Liver (tissue), 8 donors: ENCODE measurements at regions not wholly inside any gene's neighbourhood (a gene's known extent, or its start where the extent isn't known, plus 50 kb on each side); places are given as distances from the start of the nearest gene placed in this dataset.

Experiments used
- DNase-seq: peaks from one replicate; pipeline ENCODE4 v3.0.0-alpha.2; 2017; ENCODE audit warnings: low spot score
- H3K27ac ChIP-seq, 2 donors: one replicate each; pipeline ENCODE4 v1.7.0; 2013; ENCODE audit warnings: inconsistent platforms in 2 of 2, low read length in 2 of 2, control low read depth in 1 of 2, low read depth in 1 of 2, mild to moderate bottlenecking in 1 of 2
- H3K27me3 ChIP-seq, 4 donors: one replicate each; pipeline versions ENCODE4 v1.6.1 to v1.7.0; 2013; ENCODE audit warnings: low read length in 3 of 4, inconsistent platforms in 1 of 4, mild to moderate bottlenecking in 1 of 4, moderate library complexity in 1 of 4; ENCODE audit not compliant: control insufficient read depth in 4 of 4, insufficient read depth in 4 of 4
- H3K36me3 ChIP-seq, 4 donors: one replicate each; pipeline versions ENCODE4 v1.6.1 to v1.7.0; 2013; ENCODE audit warnings: low read length in 3 of 4, mild to moderate bottlenecking in 3 of 4, low read depth in 1 of 4, moderate library complexity in 1 of 4; ENCODE audit not compliant: control insufficient read depth in 4 of 4, insufficient read depth in 3 of 4
- H3K4me1 ChIP-seq, 4 donors: one replicate each; pipeline versions ENCODE4 v1.6.1 to v1.7.0; 2013; ENCODE audit warnings: low read length in 3 of 4, mild to moderate bottlenecking in 3 of 4, moderate library complexity in 1 of 4; ENCODE audit not compliant: control insufficient read depth in 4 of 4, insufficient read depth in 4 of 4
- H3K4me3 ChIP-seq, 3 donors: one replicate each; pipeline versions ENCODE4 v1.6.1 to v1.7.0; 2013; ENCODE audit warnings: low read length in 3 of 3, control low read depth in 1 of 3, low read depth in 1 of 3, mild to moderate bottlenecking in 1 of 3
- H3K9ac ChIP-seq, 2 donors: one replicate each; pipeline ENCODE4 v1.7.0; 2013; ENCODE audit warnings: low read length in 2 of 2, mild to moderate bottlenecking in 2 of 2, moderate library complexity in 2 of 2, control low read depth in 1 of 2, low read depth in 1 of 2
- H3K9me3 ChIP-seq, 4 donors: one replicate each; pipeline versions ENCODE4 v1.6.1 to v1.7.0; 2013; ENCODE audit warnings: low read length in 3 of 4; ENCODE audit not compliant: control insufficient read depth in 4 of 4
- CTCF ChIP-seq: fragments of 150-350 bp; IDR thresholded peaks from 2 replicates; pipeline ENCODE4 v1.5.1; 2017; ENCODE audit warnings: improper control_type of control experiment, low read depth, low read length; ENCODE audit not compliant: missing input control
- EGR1 ChIP-seq, 2 donors: IDR thresholded peaks; 2 replicates each; pipeline ENCODE4 v1.6.1; 2016 to 2018; ENCODE audit warnings: antibody characterized with exemption in 2 of 2, low read depth in 2 of 2
- FOXA1 ChIP-seq: IDR thresholded peaks from 2 replicates; pipeline ENCODE4 v1.6.1; 2016; ENCODE audit warnings: antibody characterized with exemption
- FOXA2 ChIP-seq: IDR thresholded peaks from 2 replicates; pipeline ENCODE4 v1.6.1; 2016; ENCODE audit warnings: antibody characterized with exemption
- GABPA ChIP-seq, 2 donors: IDR thresholded peaks in 1 of 2; conservative IDR thresholded peaks in 1 of 2; 2 replicates each; pipeline ENCODE4 v1.6.1; 2016; ENCODE audit warnings: antibody characterized with exemption in 2 of 2, mild to moderate bottlenecking in 1 of 2, moderate library complexity in 1 of 2
- HNF4G ChIP-seq: IDR thresholded peaks from 2 replicates; pipeline ENCODE4 v1.6.1; 2016; ENCODE audit warnings: antibody characterized with exemption
- JUND ChIP-seq, 2 donors: IDR thresholded peaks; 2 replicates each; pipeline ENCODE4 v1.6.1; 2016; ENCODE audit warnings: antibody characterized with exemption in 2 of 2
- MAX ChIP-seq: IDR thresholded peaks from 2 replicates; pipeline ENCODE4 v1.6.1; 2016; ENCODE audit warnings: antibody characterized with exemption
- NR2F2 ChIP-seq: IDR thresholded peaks from 2 replicates; pipeline ENCODE4 v1.6.1; 2016; ENCODE audit warnings: antibody characterized with exemption
- RAD21 ChIP-seq, 2 donors: IDR thresholded peaks; 2 replicates each; pipeline ENCODE4 v1.6.1; 2016; ENCODE audit warnings: antibody characterized with exemption in 2 of 2, mild to moderate bottlenecking in 2 of 2
- REST ChIP-seq: IDR thresholded peaks from 2 replicates; pipeline ENCODE4 v1.6.1; 2016; ENCODE audit warnings: antibody characterized with exemption, mild to moderate bottlenecking
- RXRA ChIP-seq, 2 donors: IDR thresholded peaks; 2 replicates each; pipeline ENCODE4 v1.6.1; 2017 to 2018; ENCODE audit warnings: antibody characterized with exemption in 2 of 2, mild to moderate bottlenecking in 1 of 2
- TAF1 ChIP-seq: conservative IDR thresholded peaks from 2 replicates; pipeline ENCODE4 v1.6.1; 2016; ENCODE audit warnings: antibody characterized with exemption, mild to moderate bottlenecking
- YY1 ChIP-seq: IDR thresholded peaks from 2 replicates; pipeline ENCODE4 v1.6.1; 2016; ENCODE audit warnings: antibody characterized with exemption, mild to moderate bottlenecking
- ZBTB33 ChIP-seq: IDR thresholded peaks from 2 replicates; pipeline ENCODE4 v1.6.1; 2016; ENCODE audit warnings: antibody characterized with exemption
- WGBS: extraction: QIAGEN DNeasy Blood & Tissue Kit; methylation state at CpG from one replicate; pipeline ENCODE4 v1.1.7; 2013; 5-methylcytosine and 5-hydroxymethylcytosine counted together
- TF ChIP-seq, protein P1 (sequence below): IDR thresholded peaks from 2 replicates; pipeline ENCODE4 v1.6.1; 2016; ENCODE audit warnings: antibody characterized with exemption
- donor health status: healthy.
- donor health status: healthy.
- donor health status: healthy.
- donor health status: healthy.
- donor health status: healthy.

DNA sequence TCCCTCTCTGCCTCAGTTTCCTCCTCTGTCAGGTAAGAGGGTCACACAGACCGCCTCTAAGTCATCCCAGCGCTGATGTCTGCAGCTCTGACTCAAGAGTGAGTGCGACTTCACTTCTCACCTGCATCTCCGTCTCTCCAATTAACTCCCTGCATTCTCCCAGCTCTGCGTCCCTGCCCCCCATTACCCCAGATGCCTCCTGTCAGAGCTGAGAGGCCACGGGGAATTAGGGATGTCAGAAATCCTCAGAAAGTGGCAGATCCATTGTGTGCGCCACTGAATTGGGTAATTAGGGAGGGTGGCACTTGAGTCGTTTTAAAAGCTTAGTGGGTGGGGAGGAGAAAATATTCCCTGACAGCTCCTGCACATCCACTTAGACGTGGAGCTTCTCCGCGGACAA, 885.4 kb upstream of the EEF2KMT start:
- Histone ChIP-seq H3K27ac (no peak overlapping the region), H3K4me3 (no peak overlapping the region), H3K9ac (no peak overlapping the region), H3K9me3 (no peaks in the 10 kb centered on the region), H3K36me3 (no peaks in the 10 kb centered on the region), H3K4me1 (no peaks in the 10 kb centered on the region), H3K27me3 (peaks cover 0 to 6% (median 0%) of the 10 kb centered on the region in 4 donors)
- DNase-seq = no peak
- TF ChIP-seq FOXA1 (no peak), ZBTB33 (no peak), EGR1 (IDR thresholded peaks at IDR 0.05; ENCODE audit: low read depth in 2 of 2) (no peak), HNF4G (no peak), RXRA (IDR thresholded peaks at IDR 0.05) (no peak), RAD21 (IDR thresholded peaks at IDR 0.05) (no peak), REST (no peak), YY1 (no peak), GABPA (IDR thresholded peaks at IDR 0.05 in 1 of 2, conservative IDR thresholded peaks at IDR 0.05 in 1 of 2) (no peak), MAX (no peak), TAF1 (no peak)
- TF ChIP-seq, protein P1, sequence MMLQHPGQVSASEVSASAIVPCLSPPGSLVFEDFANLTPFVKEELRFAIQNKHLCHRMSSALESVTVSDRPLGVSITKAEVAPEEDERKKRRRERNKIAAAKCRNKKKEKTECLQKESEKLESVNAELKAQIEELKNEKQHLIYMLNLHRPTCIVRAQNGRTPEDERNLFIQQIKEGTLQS = no peak
- 35% methylated on average over 11 of the region's 11 CpGs for WGBS

DNA sequence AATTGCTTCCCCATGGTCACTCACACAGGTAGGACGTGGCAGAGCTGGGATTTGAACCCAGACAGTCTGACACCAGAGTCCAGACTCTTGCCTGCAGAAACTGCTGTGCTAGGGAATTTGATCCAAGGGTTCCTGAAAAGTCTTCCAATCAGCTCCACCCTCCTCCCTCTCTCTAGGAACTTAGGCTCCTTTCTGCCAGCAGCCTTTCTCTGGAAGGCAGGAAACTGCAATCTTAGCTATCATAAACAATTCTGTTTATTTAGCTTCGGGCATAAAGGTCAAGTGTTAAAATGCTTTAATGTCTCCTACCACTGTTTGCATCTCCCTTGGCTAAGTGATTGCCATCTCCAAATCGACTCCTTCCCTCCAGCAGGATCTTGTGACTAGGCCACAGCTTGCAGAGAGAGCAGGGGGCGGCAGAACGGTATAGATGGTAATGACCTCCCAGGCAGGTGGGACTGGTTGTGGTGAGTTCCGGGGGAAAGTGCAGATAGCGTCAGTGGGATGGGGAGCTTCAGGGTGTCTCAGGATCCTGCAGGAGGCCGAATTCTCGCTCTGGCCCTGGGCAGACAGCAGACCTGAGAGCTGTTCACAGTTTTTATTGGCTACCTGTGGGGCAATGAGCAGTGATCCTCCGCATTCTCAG, 882.4 kb upstream of the EEF2KMT start:
- Histone ChIP-seq H3K27me3 (peaks cover 0 to 6% (median 0%) of the 10 kb centered on the region in 4 donors), H3K4me1 (no peaks in the 10 kb centered on the region), H3K36me3 (no peaks in the 10 kb centered on the region), H3K27ac (no peak overlapping the region), H3K9me3 (no peaks in the 10 kb centered on the region), H3K4me3 (no peak overlapping the region), H3K9ac (no peak overlapping the region)
- WGBS = 12% methylated on average over 10 of the region's 10 CpGs
- TF ChIP-seq NR2F2 (no peak), HNF4G (no peak), JUND (IDR thresholded peaks at IDR 0.05) (no peak), RXRA (IDR thresholded peaks at IDR 0.05) (no peak), FOXA2 (no peak), CTCF (no peak), YY1 (no peak), MAX (no peak)
- TF ChIP-seq, protein P1 = no peak
- DNase-seq = no peak
